ENCODE measurements at regions not wholly inside any gene's neighbourhood (a gene's known extent, or its start where the extent isn't known, plus 50 kb on each side); places are given as distances from the start of the nearest gene placed in this dataset.

DNA sequence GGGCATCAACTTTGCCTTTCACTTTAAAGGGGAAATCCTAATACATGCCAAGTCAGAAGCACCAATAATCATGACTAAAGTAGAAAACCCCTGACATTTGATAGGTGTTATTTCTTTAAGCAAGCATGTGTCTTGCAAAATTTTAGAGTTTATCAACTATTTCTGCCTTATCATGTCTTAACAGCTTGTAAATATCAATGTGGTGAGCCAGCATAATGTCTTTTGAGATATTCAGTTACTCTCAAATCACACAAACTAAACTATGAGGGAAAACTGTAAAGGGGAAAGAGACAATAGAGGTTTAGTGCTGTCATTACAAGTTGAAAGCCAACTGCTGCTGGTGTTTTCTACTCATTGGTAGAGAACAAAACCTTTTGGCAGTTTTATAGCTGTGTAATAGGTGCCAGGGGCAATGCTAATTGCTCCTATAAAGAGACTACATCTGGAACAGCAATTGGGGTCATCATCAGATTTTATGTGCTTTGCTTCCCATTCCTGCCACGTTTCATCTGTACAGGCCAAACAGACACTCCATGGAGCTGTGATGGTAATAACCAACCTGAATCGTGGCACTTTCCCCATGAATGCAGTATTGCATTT, 1027.4 kb downstream of the FSCB start:
- TF ChIP-seq, protein P1, sequence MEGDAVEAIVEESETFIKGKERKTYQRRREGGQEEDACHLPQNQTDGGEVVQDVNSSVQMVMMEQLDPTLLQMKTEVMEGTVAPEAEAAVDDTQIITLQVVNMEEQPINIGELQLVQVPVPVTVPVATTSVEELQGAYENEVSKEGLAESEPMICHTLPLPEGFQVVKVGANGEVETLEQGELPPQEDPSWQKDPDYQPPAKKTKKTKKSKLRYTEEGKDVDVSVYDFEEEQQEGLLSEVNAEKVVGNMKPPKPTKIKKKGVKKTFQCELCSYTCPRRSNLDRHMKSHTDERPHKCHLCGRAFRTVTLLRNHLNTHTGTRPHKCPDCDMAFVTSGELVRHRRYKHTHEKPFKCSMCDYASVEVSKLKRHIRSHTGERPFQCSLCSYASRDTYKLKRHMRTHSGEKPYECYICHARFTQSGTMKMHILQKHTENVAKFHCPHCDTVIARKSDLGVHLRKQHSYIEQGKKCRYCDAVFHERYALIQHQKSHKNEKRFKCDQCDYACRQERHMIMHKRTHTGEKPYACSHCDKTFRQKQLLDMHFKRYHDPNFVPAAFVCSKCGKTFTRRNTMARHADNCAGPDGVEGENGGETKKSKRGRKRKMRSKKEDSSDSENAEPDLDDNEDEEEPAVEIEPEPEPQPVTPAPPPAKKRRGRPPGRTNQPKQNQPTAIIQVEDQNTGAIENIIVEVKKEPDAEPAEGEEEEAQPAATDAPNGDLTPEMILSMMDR (IDR thresholded peaks at IDR 0.05; ENCODE audit: borderline replicate concordance, extremely low read depth, low read length, poor library complexity, severe bottlenecking) = no peak
- no peak for TF ChIP-seq EZH2 (IDR thresholded peaks at IDR 0.05; ENCODE audit: borderline replicate concordance, low read depth, low read length, severe bottlenecking)

Measured in DND-41 (cell line).